ENCODE measurements at regions not wholly inside any gene's neighbourhood (a gene's known extent, or its start where the extent isn't known, plus 50 kb on each side); places are given as distances from the start of the nearest gene placed in this dataset.

GRCh38 chr1:91594383-91595055 lies 93.9 kb downstream of the CDC7 start:
- no peak for TF ChIP-seq CTCF (IDR thresholded peaks at IDR 0.05; ENCODE audit: insufficient read depth in 1 of 2, low read depth in 1 of 2, low read length in 1 of 2, severe bottlenecking in 1 of 2, unreplicated experiment in 1 of 2)
- Histone ChIP-seq H3K4me3 (ENCODE audit: low read depth, low read length) (no peak overlapping the region), H3K36me3 (ENCODE audit: control insufficient read depth, insufficient read depth, low read length) (no peaks in the 10 kb centered on the region), H3K27me3 (replicated peaks; ENCODE audit: control insufficient read depth, insufficient read depth, low read length) (no peaks in the 10 kb centered on the region), H3K9me3 (no peaks in the 10 kb centered on the region), H3K4me1 (peaks cover 12% of the 10 kb centered on the region)
- no TSS peak for BruUV-seq (replicated peaks)
- intact Hi-C loops (cut with micrococcal nuclease; ENCODE audit: unreplicated experiment), result no loop called here
- H3K27me3 Mint-ChIP-seq (ENCODE audit: insufficient read depth, unreplicated experiment), result no peaks in the 10 kb centered on the region
- no peak overlapping the region for H3K27ac Mint-ChIP-seq (ENCODE audit: unreplicated experiment)
- H3K9me3 Mint-ChIP-seq (ENCODE audit: unreplicated experiment), result no peaks in the 10 kb centered on the region
- ChIA-PET POLR2A (no interaction called here), CTCF (no interaction called here)
- no peaks in the 10 kb centered on the region for H3K4me1 Mint-ChIP-seq (ENCODE audit: low read depth, unreplicated experiment)
- no peak for DNase-seq
- H3K36me3 Mint-ChIP-seq (ENCODE audit: insufficient read depth, unreplicated experiment), result no peaks in the 10 kb centered on the region
- no peak overlapping the region for H3K4me3 Mint-ChIP-seq (ENCODE audit: unreplicated experiment)

- Histone ChIP-seq H3K27me3 (replicated peaks; ENCODE audit: control insufficient read depth, insufficient read depth, low read length) (no peaks in the 10 kb centered on the region), H3K4me3 (ENCODE audit: low read depth, low read length) (no peak overlapping the region), H3K36me3 (ENCODE audit: control insufficient read depth, insufficient read depth, low read length) (no peaks in the 10 kb centered on the region), H3K4me1 (0 out of 2 replicates have a peak, but pooled peaks cover 5% of the 10 kb centered on the region), H3K9me3 (no peaks in the 10 kb centered on the region)
- no peak overlapping the region for H3K4me3 Mint-ChIP-seq (ENCODE audit: unreplicated experiment)
- DNase-seq, result no peak
- H3K27me3 Mint-ChIP-seq (ENCODE audit: insufficient read depth, unreplicated experiment), result no peaks in the 10 kb centered on the region
- H3K36me3 Mint-ChIP-seq (ENCODE audit: insufficient read depth, unreplicated experiment), result no peaks in the 10 kb centered on the region
- H3K9me3 Mint-ChIP-seq (ENCODE audit: unreplicated experiment), result no peaks in the 10 kb centered on the region
- ChIA-PET CTCF (no interaction called here), POLR2A (no interaction called here)
- intact Hi-C loops (cut with micrococcal nuclease; ENCODE audit: unreplicated experiment), result no loop called here
- H3K27ac Mint-ChIP-seq (ENCODE audit: unreplicated experiment), result no peak overlapping the region
- TF ChIP-seq CTCF (IDR thresholded peaks at IDR 0.05; ENCODE audit: insufficient read depth in 1 of 2, low read depth in 1 of 2, low read length in 1 of 2, severe bottlenecking in 1 of 2, unreplicated experiment in 1 of 2), result no peak
- BruUV-seq (replicated peaks), result no TSS peak
- H3K4me1 Mint-ChIP-seq (ENCODE audit: low read depth, unreplicated experiment), result peaks cover 7% of the 10 kb centered on the region
These were observed 95.8 kb downstream of the CDC7 start for GRCh38 chr1:91596474-91596873.

DNA sequence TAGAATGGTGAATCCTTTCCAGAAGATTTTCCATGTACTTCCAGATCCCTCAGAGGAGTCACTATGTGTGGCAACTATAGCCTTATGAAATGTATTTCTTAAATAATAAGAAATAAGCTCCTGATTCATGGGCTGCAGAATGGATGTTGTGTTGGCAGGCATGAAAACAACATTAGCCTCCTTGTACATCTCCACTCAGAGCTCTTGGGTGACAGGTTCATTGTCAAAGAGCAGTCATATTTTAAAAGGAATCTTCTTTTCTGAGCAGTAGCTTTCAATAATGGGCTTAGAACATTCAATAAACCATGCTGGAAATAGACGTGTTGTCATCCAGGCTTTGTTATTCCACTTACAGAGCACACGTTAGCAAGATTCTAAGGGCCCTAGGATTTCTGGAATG lies 96.6 kb downstream of the CDC7 start:
- CTCF ChIA-PET, result no interaction called here
- intact Hi-C loops (cut with micrococcal nuclease; ENCODE audit: unreplicated experiment), result no loop called here
- no TSS peak for BruUV-seq (replicated peaks)

More for the DNA sequence above, 96.6 kb downstream of the CDC7 start:
- Histone ChIP-seq H3K36me3 (ENCODE audit: control insufficient read depth, insufficient read depth, low read length) (no peaks in the 10 kb centered on the region), H3K4me1 (0 out of 2 replicates have a peak, but pooled peaks cover 5% of the 10 kb centered on the region), H3K4me3 (ENCODE audit: low read depth, low read length) (no peak overlapping the region), H3K9me3 (no peaks in the 10 kb centered on the region), H3K27me3 (replicated peaks; ENCODE audit: control insufficient read depth, insufficient read depth, low read length) (no peaks in the 10 kb centered on the region)
- Mint-ChIP-seq H3K9me3 (ENCODE audit: unreplicated experiment) (no peaks in the 10 kb centered on the region), H3K36me3 (ENCODE audit: insufficient read depth, unreplicated experiment) (no peaks in the 10 kb centered on the region), H3K4me3 (ENCODE audit: unreplicated experiment) (no peak overlapping the region), H3K27ac (ENCODE audit: unreplicated experiment) (no peak overlapping the region), H3K27me3 (ENCODE audit: insufficient read depth, unreplicated experiment) (no peaks in the 10 kb centered on the region), H3K4me1 (ENCODE audit: low read depth, unreplicated experiment) (peaks cover 7% of the 10 kb centered on the region)
- POLR2A ChIA-PET, result no interaction called here
- TF ChIP-seq CTCF (IDR thresholded peaks at IDR 0.05; ENCODE audit: insufficient read depth in 1 of 2, low read depth in 1 of 2, low read length in 1 of 2, severe bottlenecking in 1 of 2, unreplicated experiment in 1 of 2), result no peak
- no peak for DNase-seq

Data from Caco-2 (cell line).